HG03196 (cell line): ENCODE measurements at regions not wholly inside any gene's neighbourhood (a gene's known extent, or its start where the extent isn't known, plus 50 kb on each side); places are given as distances from the start of the nearest gene placed in this dataset.

Experiments
- ATAC-seq: cut with Tn5 transposase; IDR thresholded peaks from one replicate; pipeline ENCODE4 v1.9.1; 2021; ENCODE audit not compliant: unreplicated experiment

DNA sequence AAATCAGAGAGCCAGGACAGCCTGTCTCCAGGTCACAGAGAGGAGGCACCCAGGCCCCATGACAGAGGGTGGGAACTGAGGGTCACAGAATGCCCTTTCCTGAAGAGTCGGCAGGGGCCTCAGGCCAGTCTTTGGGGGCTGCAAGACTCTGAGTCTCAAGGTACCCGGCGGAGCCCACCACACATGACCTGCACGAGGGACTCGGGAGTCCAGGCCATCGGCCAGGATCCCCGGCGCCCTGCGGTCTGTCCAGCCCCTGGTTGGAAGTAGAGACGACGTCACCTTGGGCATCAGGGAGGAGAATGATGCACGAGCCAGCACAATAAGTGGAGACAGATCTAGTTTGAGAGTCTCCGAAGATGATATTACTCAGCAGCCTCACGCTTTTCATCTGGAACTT lies 234.7 kb upstream of the SDK2 start:
- no peak for ATAC-seq

DNA sequence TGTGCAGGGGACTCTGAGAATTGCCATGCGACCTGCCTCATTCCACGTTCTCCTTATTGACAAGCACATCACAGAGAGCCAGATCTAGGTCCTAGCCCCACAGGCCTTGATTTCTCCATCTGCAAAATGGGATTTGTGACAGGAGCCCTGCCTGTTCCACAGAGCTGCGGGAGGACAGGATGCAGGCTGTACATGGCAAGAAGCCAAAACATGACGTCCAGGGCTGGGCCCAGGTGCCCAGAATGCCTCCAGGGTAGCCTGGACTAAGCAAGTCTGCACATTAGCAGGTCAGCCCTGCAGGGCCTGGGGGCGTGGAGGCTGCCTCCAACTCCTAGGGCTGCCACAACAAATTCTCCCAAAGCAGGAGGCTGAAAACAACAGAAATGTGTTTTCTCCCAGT lies 235.7 kb upstream of the SDK2 start:
- ATAC-seq: no peak

DNA sequence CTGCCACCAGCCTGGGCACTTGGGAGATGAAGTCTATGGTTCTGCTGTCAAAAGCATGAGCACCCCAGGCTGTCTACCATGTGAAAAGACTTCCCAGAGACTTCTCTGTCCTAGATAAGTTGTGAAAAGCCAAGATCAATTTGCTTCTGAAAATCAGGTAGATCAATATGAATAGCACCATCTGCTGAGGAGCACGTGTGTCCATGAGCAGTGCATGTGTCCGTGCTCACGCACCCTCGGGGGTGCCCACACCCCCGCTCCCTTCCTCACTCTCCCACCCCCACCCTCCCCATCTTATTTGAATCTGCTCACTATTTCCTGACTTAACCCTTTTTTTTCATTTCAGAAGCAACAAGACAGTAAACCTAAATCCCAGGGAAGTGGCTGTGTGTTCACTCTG lies 238.3 kb upstream of the SDK2 start:
- ATAC-seq: no peak

DNA sequence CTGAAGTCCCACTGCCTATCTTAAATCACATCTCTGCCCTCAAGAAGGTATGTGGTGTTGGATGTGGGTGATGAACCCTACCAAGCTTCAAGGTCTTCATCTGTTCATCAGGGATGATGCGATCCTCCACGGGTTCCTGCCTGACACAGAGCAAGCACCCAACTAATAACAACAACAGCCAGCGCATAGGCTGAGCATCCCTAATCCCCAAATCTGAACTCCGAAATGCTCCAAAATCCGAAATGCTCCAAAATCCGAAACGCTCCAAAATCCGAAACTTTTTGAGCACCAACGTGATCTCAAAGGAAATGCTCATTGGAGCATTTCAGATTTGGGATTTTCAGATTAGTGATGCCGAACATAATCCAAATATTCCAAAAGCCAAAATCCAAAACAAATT lies 238.9 kb upstream of the SDK2 start:
- no peak for ATAC-seq

DNA sequence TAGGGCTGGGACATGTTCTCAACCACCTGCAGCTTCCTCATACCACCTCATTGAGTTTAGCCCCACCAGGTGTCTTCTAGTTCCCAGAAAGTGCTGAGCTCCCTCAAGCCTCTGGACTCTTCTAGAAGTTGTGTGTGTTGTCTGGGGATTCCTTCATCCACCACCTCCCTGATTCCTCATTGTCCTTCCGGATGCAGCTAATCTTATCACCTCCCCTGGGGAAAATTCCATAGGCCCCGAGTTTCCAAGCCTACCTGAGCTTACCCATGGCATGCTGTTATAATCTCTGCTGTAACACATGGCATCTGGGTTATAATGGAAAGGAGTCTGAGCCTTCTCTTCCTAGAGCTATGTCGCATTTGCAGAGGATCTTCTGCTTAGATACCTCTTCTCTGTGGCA lies 243.5 kb upstream of the SDK2 start:
- ATAC-seq: no peak

DNA sequence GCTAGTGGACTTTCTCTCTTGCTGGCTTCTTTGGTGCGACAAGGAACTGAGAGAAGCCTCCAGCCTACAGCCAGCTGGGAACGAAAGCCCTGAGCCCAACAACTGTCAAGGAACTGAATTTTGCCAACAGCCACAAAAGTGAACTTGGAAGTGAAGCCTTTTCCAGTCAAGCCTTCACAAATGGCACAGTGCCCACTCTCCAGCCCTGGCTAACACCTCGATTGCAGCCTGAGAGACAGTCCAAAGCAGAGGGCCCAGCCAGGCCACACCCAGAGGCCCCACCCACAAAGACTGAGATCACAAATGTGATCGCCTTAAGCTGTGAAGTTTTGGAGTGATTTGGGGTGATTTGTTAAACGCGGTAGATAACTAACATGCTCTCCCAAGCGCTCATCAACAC lies 244.6 kb upstream of the SDK2 start:
- no peak for ATAC-seq

DNA sequence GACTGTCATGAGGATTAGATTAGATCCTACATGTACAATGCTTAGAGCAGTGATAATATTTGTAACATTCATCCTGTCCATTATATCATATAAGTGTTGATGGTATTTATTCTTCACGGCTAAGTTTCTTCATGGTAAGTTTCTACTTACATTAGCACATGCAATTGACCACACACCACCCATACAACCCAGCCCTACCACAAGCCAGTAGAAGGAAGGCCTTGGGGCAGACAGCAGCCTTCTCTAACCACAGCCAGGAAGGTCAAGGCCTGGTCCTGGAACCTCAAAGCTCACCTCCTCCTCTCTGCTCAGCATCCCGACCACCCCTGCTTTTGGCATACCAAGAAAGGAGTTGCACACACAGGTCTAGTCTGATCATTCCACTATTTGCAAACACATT lies 245.2 kb upstream of the SDK2 start:
- ATAC-seq: no peak

DNA sequence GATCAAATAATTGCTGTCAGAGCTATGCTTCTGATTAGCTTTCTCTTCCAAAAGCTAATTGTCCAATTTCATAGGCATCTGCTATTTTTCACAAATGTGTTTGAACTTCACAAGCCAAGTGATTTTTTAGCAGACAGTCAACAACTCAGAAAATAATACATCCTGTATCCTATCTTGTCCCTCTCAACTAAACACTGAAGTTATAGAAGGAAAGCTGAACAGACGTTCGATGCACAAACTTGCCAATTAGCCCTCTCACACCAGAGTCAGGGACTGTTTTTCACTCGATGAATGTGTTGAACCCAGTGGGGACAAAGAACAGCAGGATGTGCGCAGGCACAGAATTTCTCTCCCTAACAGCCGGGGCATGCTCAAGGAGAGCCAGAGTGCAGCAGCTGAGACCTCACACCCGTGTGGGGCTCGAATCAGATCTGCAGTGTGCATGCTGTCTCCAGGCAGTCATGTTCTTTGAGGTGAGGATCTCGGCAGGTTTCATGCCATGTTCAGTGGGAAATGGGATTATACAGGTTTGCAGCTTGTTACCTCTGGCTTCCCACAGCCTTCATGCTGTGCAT lies 246.7 kb upstream of the SDK2 start:
- no peak for ATAC-seq

DNA sequence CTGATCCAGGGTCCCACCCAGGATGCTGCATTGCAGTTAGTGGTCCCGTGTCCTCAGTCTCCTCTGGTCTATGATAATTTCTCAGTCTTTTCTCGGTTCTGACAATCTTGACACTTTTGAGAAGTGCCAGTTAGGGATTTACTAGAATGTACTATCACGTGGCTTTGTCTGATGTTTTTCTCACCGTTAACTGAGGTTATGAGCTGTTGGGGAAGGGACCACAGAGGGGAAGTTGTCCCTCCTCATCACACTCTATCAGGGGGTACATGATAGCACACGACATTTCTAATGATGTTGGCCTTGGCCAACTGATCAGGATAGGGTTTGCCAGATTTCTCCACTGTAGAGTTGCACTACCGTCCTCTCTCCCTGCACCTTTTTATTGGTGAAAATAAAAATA lies 250.9 kb upstream of the SDK2 start:
- ATAC-seq: no peak

DNA sequence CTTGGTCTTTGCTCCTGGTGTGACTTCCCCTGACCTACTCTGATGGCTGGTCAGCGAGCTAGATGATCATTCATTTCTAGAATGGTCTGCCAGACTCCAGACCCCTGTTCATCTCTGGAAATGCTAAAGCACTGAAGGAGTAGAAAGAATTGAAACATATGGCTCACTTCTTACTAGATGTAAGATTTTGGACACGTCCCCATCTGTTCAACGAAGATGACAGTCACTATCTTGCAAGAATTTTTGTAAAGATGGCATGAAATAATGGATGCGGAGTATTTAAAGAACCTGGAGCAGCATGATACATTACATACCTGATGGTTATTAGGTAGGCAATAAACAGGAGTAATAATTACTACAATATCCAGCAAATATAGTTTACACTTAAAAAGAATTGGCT lies 252.7 kb upstream of the SDK2 start:
- no peak for ATAC-seq

DNA sequence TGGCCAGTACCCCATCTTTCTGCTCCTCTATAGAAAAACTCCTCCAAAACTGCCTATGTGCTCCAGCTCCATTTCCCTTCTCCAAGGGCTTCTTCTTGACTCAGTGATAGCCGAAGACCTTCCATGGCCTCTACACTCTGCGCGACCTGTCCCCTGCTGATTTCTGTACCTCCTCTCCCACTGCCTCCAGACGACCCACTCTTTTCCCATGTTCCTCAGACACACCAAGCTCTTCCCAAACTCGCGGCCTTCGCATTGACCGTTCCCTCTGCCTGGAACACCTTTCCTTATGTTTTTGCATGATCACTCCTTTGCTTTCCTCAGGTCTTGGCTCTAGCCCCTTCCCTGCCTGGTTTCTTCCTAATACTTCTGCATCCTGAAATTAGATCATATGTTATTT lies 255.6 kb upstream of the SDK2 start:
- ATAC-seq: no peak

DNA sequence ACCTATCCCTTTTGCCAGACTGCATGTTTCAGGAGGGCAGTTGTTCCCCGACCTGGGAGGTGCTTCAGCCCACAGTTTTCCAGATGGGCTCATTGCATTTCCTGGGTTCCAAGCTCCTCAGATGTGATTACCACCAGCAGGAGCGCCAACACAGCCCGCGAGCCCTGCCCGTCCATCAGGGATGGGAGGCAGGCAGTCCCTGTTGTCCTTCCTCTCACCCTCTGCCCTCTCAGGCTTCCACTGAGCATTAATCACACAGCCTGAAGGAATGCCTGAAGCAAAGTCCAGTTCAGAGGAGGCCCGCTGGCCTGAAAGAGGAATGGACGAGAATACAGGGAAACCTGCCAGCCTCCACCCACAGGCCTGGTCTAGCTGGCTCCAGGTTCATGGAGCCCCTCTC lies 256.3 kb upstream of the SDK2 start:
- no peak for ATAC-seq

DNA sequence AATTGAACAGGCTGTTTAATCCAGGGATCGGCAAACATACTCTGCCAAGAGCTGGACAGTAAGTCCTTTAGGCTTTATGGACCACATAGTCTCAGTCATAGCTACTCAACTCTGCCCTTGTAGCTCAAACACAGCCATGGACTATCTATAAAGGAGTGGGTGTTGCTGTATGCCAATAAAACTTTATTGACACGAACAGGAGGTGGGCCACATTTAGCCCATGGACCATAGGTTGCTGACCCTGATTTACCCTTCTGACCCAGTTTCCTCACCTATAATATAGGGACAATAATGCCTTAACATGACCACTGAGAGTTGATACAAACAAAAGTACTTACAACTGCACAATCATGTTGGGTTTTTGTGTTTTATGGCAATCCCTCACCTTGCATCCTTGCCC lies 257.0 kb upstream of the SDK2 start:
- ATAC-seq: no peak

DNA sequence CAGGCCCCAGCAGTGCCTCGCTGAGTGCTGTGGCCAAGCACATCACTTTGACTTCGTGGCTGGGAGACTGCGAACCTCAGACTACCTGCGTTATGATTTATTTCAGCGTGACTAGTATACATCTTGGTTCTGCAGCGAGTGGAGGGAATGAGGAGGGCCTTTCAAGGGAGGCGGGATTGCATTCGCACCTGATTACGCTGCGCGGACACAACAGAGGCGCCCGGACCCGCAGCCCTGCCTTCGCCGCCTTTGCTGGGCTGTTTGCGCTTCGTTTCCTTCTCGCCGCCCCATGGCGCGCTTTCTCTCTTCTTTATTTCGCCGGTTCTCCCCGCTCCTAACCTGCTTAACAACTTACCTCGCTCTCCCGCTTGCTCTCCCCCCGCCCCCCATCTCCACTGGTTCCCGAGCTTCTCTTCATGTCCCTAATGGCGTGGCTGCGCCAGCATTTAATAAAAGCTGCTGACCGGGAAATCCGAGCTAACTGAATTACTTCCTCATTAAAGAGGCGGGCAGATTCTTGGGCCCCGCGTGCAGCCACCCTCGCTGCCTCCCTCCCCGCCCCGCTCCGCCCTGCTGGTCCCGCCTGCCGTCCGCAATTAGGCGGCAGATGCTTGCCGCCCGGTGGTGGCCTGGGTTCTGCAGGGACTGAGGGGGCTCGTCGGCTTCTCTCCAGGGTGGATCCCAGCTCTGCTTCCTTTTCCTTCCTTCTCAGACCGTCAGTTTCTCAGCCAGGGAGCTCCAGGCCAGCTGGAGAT lies 257.6 kb upstream of the SDK2 start:
- no peak for ATAC-seq

DNA sequence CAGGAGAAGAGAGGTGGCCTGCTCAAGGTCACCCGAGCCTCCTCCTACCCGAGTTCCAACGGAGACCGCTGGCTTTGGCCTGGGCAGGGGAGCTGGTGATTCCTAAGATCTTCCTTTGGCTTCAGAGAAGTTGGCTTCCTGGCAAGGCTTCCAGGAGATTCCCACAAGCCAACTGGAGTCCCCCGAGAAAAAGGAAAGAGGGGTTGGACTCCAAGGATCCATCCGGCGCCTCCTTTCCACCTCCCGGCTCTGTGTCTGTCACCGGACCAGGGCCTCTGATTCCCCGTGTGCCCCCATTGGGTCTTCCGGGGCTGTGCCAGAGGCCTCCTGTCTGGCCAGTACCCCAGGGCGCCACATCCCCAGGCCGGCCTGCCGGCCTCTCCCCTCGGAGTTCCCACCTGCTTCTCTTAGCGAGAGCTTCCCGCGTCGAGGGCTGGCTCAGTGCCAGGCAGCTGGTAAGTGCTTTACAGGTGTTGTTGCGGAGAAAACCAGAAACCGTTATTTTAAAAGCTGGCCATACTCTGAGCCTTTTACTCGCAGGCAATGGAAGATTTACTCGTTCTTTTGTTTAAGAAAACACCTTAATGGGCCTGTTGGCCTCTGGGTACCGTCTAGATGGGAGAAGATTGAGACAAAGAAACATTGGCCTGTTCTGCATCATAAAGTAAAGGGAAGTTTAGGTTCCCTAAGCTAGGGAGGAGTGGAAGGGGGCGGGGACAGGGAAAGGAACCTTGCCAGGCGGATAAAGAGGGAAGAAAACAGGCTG lies 258.4 kb upstream of the SDK2 start:
- no peak for ATAC-seq

DNA sequence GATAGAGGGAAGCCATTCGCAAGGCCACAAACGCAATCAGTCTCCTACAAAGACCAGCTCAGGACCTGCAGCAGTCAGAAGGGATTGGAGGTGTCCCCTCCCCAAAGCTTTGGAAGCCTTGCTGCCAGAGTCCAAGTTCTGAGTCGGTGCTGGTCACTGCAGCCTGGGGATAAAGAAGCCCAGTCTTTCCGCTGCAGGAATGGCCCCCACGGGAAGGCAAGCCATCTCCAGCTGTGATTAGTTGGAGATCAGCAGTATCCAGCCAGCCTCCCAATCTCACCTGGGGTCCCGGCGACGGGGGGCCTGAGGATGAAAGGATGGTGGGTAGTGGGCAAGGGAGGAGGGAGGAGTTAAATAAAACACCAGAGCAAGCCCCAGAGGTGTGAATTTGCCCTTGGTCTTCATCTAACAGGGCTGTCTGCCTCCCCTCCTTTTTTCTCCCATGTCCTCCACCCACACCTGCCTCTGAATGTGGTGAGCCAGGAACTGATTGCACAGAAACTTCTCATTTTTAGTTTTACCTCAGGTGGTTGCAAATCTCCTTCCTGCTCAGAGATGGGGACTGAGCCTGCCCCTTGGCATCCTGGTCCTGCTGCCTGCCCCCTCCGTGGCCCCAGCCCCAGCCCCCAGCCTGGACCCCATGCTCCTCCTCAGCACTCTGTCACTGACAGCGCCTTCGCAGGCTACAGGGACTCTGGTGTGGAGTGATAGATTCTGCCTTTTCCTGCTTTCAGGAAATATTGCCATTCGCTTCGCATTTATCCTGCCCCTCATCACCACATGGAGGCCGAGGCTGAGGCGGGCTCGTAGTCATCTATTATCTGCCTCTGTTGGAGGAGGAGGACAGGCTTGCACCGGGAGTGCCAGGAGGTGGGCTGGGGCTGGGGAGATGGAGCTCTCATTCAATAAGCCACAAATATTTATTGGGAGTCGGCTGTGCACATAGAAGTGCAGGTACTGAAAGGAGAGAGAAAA lies 262.9 kb upstream of the SDK2 start:
- ATAC-seq: no peak

DNA sequence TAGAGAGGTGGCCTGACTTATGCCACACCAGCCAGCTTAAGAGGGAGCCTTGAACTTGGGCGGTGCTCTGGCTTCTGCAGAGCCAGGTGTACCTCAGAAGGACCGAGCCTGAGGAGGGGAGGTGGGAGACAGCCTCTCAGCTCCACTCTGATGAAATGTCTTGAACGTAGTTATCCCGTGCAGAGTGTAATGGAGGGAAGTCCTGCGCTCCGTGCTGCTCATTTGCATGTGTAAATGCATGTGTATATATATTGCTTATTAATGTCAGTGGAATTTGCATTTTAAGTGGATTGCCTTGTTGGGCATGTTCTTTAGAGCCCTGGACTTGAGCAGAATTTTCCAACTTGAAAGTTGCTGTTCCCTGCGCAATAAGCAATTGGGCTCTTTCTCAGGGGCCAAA lies 264.9 kb upstream of the SDK2 start:
- no peak for ATAC-seq

DNA sequence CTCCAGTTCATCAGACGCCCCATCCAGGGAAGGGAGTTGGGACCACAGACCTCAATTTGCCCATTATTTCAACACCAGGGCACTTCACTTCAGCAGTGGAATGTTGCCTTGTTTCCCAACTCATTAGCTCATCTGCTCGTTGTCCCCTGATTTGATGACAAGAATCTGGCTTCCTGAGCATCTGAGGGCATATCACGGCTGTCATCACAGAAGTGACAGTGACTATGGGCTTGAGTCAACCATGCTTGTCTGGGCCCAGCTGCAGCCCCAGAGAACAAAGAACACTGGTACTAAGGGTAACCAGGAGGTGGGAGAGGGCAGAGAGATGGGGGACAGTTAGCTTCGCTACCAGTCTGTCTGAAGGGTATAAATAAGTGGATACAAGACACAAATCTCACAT lies 266.0 kb upstream of the SDK2 start:
- ATAC-seq: no peak

DNA sequence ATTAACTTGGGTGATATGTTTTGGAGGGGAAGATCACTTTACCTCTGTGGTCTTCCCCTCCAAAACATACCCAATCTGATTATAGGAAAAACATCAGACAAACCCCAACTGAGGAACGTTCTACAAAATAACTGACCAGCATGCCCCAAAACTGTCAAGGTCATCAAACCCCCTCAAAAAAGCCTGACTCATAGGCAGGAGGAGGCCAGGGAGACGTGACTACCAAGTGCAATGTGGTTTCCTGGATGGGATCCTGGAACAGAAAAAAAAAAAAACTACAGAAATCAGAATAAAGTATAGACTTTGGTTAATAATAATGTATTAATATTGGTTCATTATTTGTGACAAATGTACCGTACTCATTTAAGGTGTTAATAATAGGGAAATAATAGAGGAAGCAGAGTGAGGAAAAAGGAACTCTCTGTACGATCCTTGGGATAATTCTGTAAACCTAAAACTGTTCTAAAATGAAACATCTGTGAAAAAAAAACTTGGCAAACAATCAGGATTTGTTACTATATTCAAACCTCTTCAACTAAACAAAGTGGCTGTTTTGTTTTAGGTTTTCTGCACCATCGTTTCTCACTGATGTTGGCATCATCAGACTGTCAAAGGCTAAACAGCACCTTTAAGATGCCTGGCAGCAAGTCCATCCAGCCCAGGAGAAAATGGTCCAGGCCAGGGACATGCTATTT lies 266.7 kb upstream of the SDK2 start:
- no peak for ATAC-seq

DNA sequence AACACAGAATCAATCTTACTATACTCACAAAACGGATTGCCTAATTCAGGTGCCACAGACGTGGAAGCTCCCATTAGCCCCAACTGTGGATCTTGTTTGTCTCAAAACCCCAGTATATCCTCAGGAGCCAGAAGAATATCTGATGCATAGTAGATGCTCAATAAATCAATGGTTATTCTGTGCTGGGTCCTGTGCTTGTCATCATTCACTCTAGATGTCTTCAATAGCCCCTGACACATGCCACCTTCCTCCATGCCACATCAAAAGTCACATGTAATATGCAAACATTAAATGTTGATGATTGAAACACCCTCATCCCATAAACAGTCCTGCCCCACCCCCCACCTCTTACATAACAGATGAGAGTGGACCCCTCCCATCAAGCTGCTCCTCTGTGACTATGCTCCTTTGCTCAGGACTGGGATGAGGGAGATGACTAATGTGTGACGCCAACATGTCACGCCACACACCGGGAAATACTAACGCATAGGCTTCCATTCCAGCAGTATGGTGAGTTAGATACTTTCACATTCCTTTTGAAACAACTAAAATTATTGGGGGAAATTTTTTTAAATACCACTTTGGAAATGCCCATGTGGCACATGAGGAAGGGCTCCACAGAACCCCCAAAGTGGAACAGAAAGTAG lies 267.6 kb upstream of the SDK2 start:
- ATAC-seq: no peak
